Fibroblast of mammary gland (primary cell): ENCODE measurements at regions not wholly inside any gene's neighbourhood (a gene's known extent, or its start where the extent isn't known, plus 50 kb on each side); places are given as distances from the start of the nearest gene placed in this dataset.

Experiments
- DNase-seq: peaks from one replicate; pipeline ENCODE4 v3.0.0-alpha.2; 2010; ENCODE audit warnings: low read depth
- H3K4me3 ChIP-seq: 2 replicates; pipeline ENCODE4 v1.5.1; 2011; ENCODE audit warnings: low read depth, mild to moderate bottlenecking, low read length, moderate library complexity; ENCODE audit not compliant: control insufficient read depth
- TF ChIP-seq, protein P1 (sequence below): conservative IDR thresholded peaks from 2 replicates; pipeline ENCODE4 v1.5.1; 2011; ENCODE audit warnings: low read depth, low read length, inconsistent platforms; ENCODE audit not compliant: control insufficient read depth, insufficient read depth

DNA sequence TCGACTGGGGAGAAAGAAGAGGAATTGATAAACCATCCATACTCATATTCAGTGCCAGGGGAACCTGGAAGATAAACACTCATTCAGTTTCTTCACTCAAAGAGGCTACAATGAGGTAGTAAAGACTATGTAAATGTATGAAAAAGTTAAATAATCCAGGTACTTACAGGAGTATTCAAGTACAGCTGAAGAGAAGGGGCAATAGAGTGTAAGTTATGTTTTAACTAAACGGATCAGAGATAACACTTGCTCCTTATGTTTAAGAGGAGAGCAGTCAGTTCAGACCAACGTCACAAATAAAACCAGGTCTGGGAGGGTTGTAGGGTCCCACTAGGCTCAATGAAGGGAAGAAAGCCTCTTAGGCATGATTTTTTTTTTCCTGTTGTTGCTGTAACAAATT, 358.3 kb upstream of the SMIM21 start:
- TF ChIP-seq, protein P1, sequence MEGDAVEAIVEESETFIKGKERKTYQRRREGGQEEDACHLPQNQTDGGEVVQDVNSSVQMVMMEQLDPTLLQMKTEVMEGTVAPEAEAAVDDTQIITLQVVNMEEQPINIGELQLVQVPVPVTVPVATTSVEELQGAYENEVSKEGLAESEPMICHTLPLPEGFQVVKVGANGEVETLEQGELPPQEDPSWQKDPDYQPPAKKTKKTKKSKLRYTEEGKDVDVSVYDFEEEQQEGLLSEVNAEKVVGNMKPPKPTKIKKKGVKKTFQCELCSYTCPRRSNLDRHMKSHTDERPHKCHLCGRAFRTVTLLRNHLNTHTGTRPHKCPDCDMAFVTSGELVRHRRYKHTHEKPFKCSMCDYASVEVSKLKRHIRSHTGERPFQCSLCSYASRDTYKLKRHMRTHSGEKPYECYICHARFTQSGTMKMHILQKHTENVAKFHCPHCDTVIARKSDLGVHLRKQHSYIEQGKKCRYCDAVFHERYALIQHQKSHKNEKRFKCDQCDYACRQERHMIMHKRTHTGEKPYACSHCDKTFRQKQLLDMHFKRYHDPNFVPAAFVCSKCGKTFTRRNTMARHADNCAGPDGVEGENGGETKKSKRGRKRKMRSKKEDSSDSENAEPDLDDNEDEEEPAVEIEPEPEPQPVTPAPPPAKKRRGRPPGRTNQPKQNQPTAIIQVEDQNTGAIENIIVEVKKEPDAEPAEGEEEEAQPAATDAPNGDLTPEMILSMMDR = no peak
- H3K4me3 ChIP-seq = no peak overlapping the region

DNA sequence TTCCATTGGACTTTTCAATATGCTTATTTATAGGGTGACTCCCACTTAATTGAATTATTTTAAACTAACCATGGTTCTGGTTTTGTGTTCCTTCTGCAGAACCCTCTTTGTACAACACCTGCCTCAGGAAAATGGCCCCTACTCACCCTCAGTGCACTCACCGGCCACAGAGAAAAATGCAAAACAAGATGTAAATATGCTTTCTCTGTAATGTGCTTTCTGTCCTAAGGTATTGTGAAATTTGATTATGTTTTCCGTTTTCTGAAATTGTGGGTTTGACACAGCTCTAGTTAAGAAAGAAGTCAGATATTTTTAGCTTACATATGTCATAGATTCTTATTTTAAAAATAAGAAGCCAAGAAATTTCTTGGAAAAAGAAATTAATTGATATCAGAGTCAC, 357.7 kb upstream of the SMIM21 start:
- no peak for DNase-seq
- TF ChIP-seq, protein P1 = no peak
- no peak overlapping the region for H3K4me3 ChIP-seq

More for the DNA sequence above, 358.3 kb upstream of the SMIM21 start:
- no peak for DNase-seq

DNA sequence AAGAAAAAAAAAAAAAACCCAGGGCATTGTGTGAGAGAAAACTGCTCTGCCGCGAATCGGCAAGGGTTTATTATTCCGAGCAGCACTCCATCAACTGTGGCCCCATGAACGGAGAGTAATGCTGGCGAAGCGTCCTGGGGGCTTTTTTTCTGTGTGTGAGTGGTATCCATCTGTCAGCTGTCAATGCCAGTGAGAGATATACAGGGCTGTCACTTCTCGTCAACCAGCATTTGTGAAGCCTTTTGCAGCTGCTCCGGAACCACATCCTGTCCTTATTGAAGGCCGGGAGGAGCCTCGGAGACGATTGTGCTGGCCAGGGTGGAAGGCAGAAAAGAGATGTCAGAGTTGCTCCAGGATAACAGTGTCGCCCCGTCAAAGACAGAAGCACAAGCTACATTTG, 356.9 kb upstream of the SMIM21 start:
- TF ChIP-seq, protein P1 = no peak
- no peak overlapping the region for H3K4me3 ChIP-seq
- no peak for DNase-seq

DNA sequence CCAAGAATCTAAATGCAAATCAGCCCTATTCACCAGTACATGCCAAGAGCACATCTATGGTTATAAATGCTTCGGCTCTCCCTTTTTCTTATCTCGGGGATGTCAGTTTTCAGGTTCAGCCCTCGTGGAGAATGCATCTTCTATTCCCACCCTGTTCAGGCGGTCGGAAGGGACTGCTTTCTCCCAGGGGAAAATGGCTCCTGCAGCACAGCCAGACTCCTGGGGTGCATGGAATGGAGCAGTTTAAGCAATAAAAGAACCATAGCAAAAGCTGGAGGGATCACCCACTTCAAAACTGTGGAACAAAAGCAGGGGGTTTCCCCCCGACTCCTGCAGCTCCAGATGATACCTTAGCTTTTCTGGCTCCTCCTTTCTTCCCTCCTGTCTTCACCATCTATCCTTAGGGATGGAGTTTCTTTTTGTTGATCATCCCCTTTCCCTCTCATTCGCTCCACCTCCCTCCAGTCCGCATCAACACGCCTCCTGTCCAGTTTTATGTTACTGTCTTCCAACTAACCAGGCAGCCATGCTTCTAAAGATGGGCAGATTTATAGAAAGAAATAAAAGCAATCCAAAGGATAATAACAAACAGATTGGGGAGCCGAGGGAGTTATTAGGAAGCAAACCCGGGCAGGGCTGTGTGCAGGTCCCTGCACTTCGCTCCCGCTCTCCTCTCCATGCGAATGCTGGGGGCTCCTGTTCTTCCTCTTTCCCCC, 356.2 kb upstream of the SMIM21 start:
- no peak overlapping the region for H3K4me3 ChIP-seq
- no peak for DNase-seq
- TF ChIP-seq, protein P1 = no peak

DNA sequence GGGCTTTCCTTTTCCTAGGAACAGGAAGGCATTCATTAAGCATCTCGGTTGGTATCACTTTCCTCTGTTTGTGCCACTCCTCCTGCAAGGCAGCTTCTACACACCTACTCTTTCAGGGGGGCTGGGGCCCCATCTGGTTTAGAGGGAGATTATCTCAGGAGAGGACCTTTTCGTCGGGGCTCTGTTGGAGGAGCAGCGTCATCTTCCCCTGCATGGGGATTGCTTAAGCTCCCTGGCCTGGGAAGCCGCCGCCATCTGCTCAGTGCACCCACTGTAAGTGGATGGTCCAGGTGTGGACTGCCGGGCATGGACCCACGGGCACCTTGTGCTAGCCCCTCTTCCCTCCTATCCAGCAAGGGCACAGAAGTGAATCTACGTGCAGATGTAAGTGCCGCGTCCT, 355.3 kb upstream of the SMIM21 start:
- TF ChIP-seq, protein P1 = no peak
- no peak for DNase-seq
- H3K4me3 ChIP-seq = no peak overlapping the region

DNA sequence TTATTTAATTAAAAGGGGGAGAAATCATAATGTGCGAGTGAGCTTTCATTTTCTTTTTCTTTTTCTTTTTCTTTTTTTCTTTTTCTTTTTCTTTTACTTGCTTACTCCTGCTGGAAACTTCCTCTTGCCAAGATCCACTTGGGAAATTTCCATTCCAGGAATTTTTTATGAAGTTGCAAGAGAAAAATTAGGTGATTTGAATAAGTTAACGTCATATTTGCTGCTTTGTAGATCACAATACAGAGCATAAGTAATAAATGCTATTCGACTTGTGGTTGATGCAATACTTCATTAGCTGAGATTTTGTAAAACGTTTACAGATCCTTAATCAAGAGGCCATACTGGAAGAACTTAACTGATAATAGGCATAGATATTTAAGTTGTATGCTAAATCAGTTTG, 354.7 kb upstream of the SMIM21 start:
- DNase-seq = no peak
- no peak overlapping the region for H3K4me3 ChIP-seq
- TF ChIP-seq, protein P1 = no peak
